ENCODE measurements at regions not wholly inside any gene's neighbourhood (a gene's known extent, or its start where the extent isn't known, plus 50 kb on each side); places are given as distances from the start of the nearest gene placed in this dataset.

- TF ChIP-seq CTCF (conservative IDR thresholded peaks at IDR 0.05; ENCODE audit: low read length) (no peak), EZH2phosphoT487 (IDR thresholded peaks at IDR 0.05; ENCODE audit: borderline replicate concordance) (no peak)
These were observed 75.9 kb upstream of the PTPRZ1 start for GRCh38 chr7:121796936-121797656.

All from Loucy (cell line).